Trophoblast cell (in vitro differentiated cells and primary cell): ENCODE measurements at regions not wholly inside any gene's neighbourhood (a gene's known extent, or its start where the extent isn't known, plus 50 kb on each side); places are given as distances from the start of the nearest gene placed in this dataset.

ENCODE experiments used
- DNase-seq, 2 donors: peaks; one replicate each; pipeline ENCODE4 v3.0.0-alpha.2; 2016
- H2AFZ ChIP-seq: 2 replicates; pipeline ENCODE4 v1.6.1; 2013; ENCODE audit warnings: low read length, moderate library complexity, mild to moderate bottlenecking; ENCODE audit not compliant: insufficient read depth, poor library complexity
- H2AK5ac ChIP-seq: 2 replicates; pipeline ENCODE4 v1.6.1; 2013; ENCODE audit warnings: mild to moderate bottlenecking, low read length
- H2BK120ac ChIP-seq: 2 replicates; pipeline ENCODE4 v1.6.1; 2013; ENCODE audit warnings: low read length, mild to moderate bottlenecking, moderate library complexity; ENCODE audit not compliant: insufficient read depth, poor library complexity
- H2BK12ac ChIP-seq: 2 replicates; pipeline ENCODE4 v1.6.1; 2013; ENCODE audit warnings: mild to moderate bottlenecking, low read length, moderate library complexity
- H2BK5ac ChIP-seq: 2 replicates; pipeline ENCODE4 v1.6.1; 2013; ENCODE audit warnings: low read length, low read depth, moderate library complexity, mild to moderate bottlenecking; ENCODE audit not compliant: poor library complexity
- H3K14ac ChIP-seq: 2 replicates; pipeline ENCODE4 v1.6.1; 2013; ENCODE audit warnings: mild to moderate bottlenecking, low read length
- H3K18ac ChIP-seq: 2 replicates; pipeline ENCODE4 v1.6.1; 2013; ENCODE audit warnings: mild to moderate bottlenecking, low read length
- H3K23ac ChIP-seq: 2 replicates; pipeline ENCODE4 v1.6.1; 2013; ENCODE audit warnings: low read length
- H3K27ac ChIP-seq: 2 replicates; pipeline ENCODE4 v1.5.1; 2013; ENCODE audit warnings: low read depth, mild to moderate bottlenecking, inconsistent platforms, low read length, moderate library complexity
- H3K27me3 ChIP-seq: 2 replicates; pipeline ENCODE4 v1.6.1; 2013; ENCODE audit warnings: inconsistent platforms, mild to moderate bottlenecking, low read length, moderate library complexity; ENCODE audit not compliant: insufficient read depth
- H3K36me3 ChIP-seq, 2 experiments: 1 replicate in 1 of 2; 2 replicates in 1 of 2; pipeline ENCODE4 v1.6.1; 2013; ENCODE audit warnings: low read length in 2 of 2, mild to moderate bottlenecking in 2 of 2, moderate library complexity in 1 of 2; ENCODE audit not compliant: insufficient read depth in 2 of 2, control insufficient read depth in 1 of 2
- H3K4ac ChIP-seq: 2 replicates; pipeline ENCODE4 v1.6.1; 2013; ENCODE audit warnings: low read depth, mild to moderate bottlenecking, low read length, moderate library complexity
- H3K4me1 ChIP-seq, 2 experiments: 1 replicate in 1 of 2; 2 replicates in 1 of 2; pipeline ENCODE4 v1.6.1; 2013; ENCODE audit warnings: low read length in 2 of 2, mild to moderate bottlenecking in 2 of 2, moderate library complexity in 1 of 2; ENCODE audit not compliant: insufficient read depth in 2 of 2, control insufficient read depth in 1 of 2
- H3K4me2 ChIP-seq: 2 replicates; pipeline ENCODE4 v1.6.1; 2013; ENCODE audit warnings: inconsistent platforms, mild to moderate bottlenecking, low read length, moderate library complexity
- H3K4me3 ChIP-seq: 2 replicates; pipeline ENCODE4 v1.5.1; 2013; ENCODE audit warnings: mild to moderate bottlenecking, low read depth, low read length, inconsistent platforms
- H3K79me1 ChIP-seq: one replicate; pipeline ENCODE4 v1.6.1; 2013; ENCODE audit warnings: low read length
- H3K79me2 ChIP-seq: 2 replicates; pipeline ENCODE4 v1.6.1; 2013; ENCODE audit warnings: low read length, mild to moderate bottlenecking; ENCODE audit not compliant: control insufficient read depth, insufficient read depth, poor library complexity
- H3K9ac ChIP-seq: 2 replicates; pipeline ENCODE4 v1.6.1; 2013; ENCODE audit warnings: mild to moderate bottlenecking, low read length
- H3K9me3 ChIP-seq: 2 replicates; pipeline ENCODE4 v1.6.1; 2013; ENCODE audit warnings: low read depth, mild to moderate bottlenecking, control low read depth, inconsistent platforms, low read length; ENCODE audit not compliant: insufficient read depth
- H4K12ac ChIP-seq: 2 replicates; pipeline ENCODE4 v1.6.1; 2013; ENCODE audit warnings: low read depth, mild to moderate bottlenecking, low read length, moderate library complexity
- H4K8ac ChIP-seq: 2 replicates; pipeline ENCODE4 v1.6.1; 2013; ENCODE audit warnings: low read depth, mild to moderate bottlenecking, low read length, moderate library complexity
- H4K91ac ChIP-seq: one replicate; pipeline ENCODE4 v1.6.1; 2013; ENCODE audit warnings: low read depth, mild to moderate bottlenecking, low read length, moderate library complexity
- WGBS: extraction: QIAGEN DNeasy Blood & Tissue Kit; methylation state at CpG from one replicate; pipeline ENCODE4 v1.1.7; 2013; ENCODE audit warnings: missing lambda C conversion rate; ENCODE audit not compliant: insufficient read length, insufficient coverage; ENCODE audit errors: extremely low coverage; 5-methylcytosine and 5-hydroxymethylcytosine counted together

- no peak for DNase-seq
- Histone ChIP-seq H3K18ac (no peak overlapping the region), H3K79me1 (no peaks in the 10 kb centered on the region), H3K4ac (no peak overlapping the region), H3K27me3 (no peaks in the 10 kb centered on the region), H2BK5ac (no peak overlapping the region), H4K12ac (no peak overlapping the region), H2BK120ac (no peak overlapping the region), H3K4me1 (no peaks in the 10 kb centered on the region), H2AFZ (no peak overlapping the region), H3K4me2 (no peak overlapping the region), H4K8ac (no peak overlapping the region), H4K91ac (no peak overlapping the region), H3K79me2 (no peaks in the 10 kb centered on the region), H3K23ac (no peak overlapping the region), H3K4me3 (no peak overlapping the region), H2AK5ac (no peak overlapping the region), H3K9ac (no peak overlapping the region), H3K27ac (no peak overlapping the region), H3K14ac (no peak overlapping the region), H3K9me3 (no peaks in the 10 kb centered on the region), H3K36me3 (no peaks in the 10 kb centered on the region), H2BK12ac (no peak overlapping the region)
- no CpG with 5 or more reads among the region's 7 CpGs for WGBS
Measured at GRCh38 chr2:14125624-14126293, 506.8 kb upstream of the LRATD1 start.

- H2AFZ ChIP-seq: no peak overlapping the region
- WGBS: no CpG with 5 or more reads among the region's 2 CpGs
- no peak overlapping the region for H2AK5ac ChIP-seq
- no peak overlapping the region for H3K4me2 ChIP-seq
- H3K9me3 ChIP-seq: no peaks in the 10 kb centered on the region
- H3K79me2 ChIP-seq: no peaks in the 10 kb centered on the region
- H3K14ac ChIP-seq: no peak overlapping the region
- H3K23ac ChIP-seq: no peak overlapping the region
- H4K91ac ChIP-seq: no peak overlapping the region
- no peaks in the 10 kb centered on the region for H3K27me3 ChIP-seq
- H4K8ac ChIP-seq: no peak overlapping the region
- H3K4me3 ChIP-seq: no peak overlapping the region
- H3K79me1 ChIP-seq: no peaks in the 10 kb centered on the region
- H2BK5ac ChIP-seq: no peak overlapping the region
- H3K4me1 ChIP-seq: no peaks in the 10 kb centered on the region
- no peaks in the 10 kb centered on the region for H3K36me3 ChIP-seq
- H3K9ac ChIP-seq: no peak overlapping the region
- H2BK120ac ChIP-seq: no peak overlapping the region
- H4K12ac ChIP-seq: no peak overlapping the region
- no peak for DNase-seq
- no peak overlapping the region for H3K18ac ChIP-seq
- H3K4ac ChIP-seq: no peak overlapping the region
- no peak overlapping the region for H3K27ac ChIP-seq
- H2BK12ac ChIP-seq: no peak overlapping the region
Measured at GRCh38 chr2:14126846-14127245, 505.7 kb upstream of the LRATD1 start.

GRCh38 chr2:14127765-14128164 lies 504.8 kb upstream of the LRATD1 start:
- H3K4me3 ChIP-seq: no peak overlapping the region
- DNase-seq: no peak
- H4K91ac ChIP-seq: no peak overlapping the region
- no peak overlapping the region for H3K18ac ChIP-seq
- H3K4me1 ChIP-seq: no peaks in the 10 kb centered on the region
- no peak overlapping the region for H3K4me2 ChIP-seq
- no peak overlapping the region for H2BK120ac ChIP-seq
- H3K79me2 ChIP-seq: no peaks in the 10 kb centered on the region
- no peak overlapping the region for H4K8ac ChIP-seq
- no peaks in the 10 kb centered on the region for H3K36me3 ChIP-seq
- H4K12ac ChIP-seq: no peak overlapping the region
- H3K14ac ChIP-seq: no peak overlapping the region
- no peak overlapping the region for H3K9ac ChIP-seq
- no peak overlapping the region for H3K23ac ChIP-seq
- no peak overlapping the region for H2BK12ac ChIP-seq
- no peaks in the 10 kb centered on the region for H3K79me1 ChIP-seq
- H2AFZ ChIP-seq: no peak overlapping the region
- H2AK5ac ChIP-seq: no peak overlapping the region
- no peak overlapping the region for H3K27ac ChIP-seq
- WGBS: no CpG with 5 or more reads among the region's 3 CpGs
- H3K9me3 ChIP-seq: no peaks in the 10 kb centered on the region
- H3K27me3 ChIP-seq: no peaks in the 10 kb centered on the region
- no peak overlapping the region for H2BK5ac ChIP-seq
- no peak overlapping the region for H3K4ac ChIP-seq

GRCh38 chr2:14132386-14132785 lies 500.1 kb upstream of the LRATD1 start:
- Histone ChIP-seq H2AK5ac (no peak overlapping the region), H3K4me3 (no peak overlapping the region), H3K18ac (no peak overlapping the region), H3K79me1 (no peaks in the 10 kb centered on the region), H3K4me2 (no peak overlapping the region), H3K9me3 (no peaks in the 10 kb centered on the region), H4K12ac (no peak overlapping the region), H3K79me2 (no peaks in the 10 kb centered on the region), H3K4me1 (no peaks in the 10 kb centered on the region), H3K14ac (no peak overlapping the region), H2BK12ac (no peak overlapping the region), H3K23ac (no peak overlapping the region), H2AFZ (no peak overlapping the region), H2BK120ac (no peak overlapping the region), H3K27me3 (no peaks in the 10 kb centered on the region), H2BK5ac (no peak overlapping the region), H4K91ac (no peak overlapping the region), H3K4ac (no peak overlapping the region), H3K27ac (no peak overlapping the region), H3K36me3 (no peaks in the 10 kb centered on the region), H4K8ac (no peak overlapping the region), H3K9ac (no peak overlapping the region)
- no peak for DNase-seq
- no CpG with 5 or more reads among the region's 1 CpG for WGBS
